CMK (cell line): ENCODE measurements at regions not wholly inside any gene's neighbourhood (a gene's known extent, or its start where the extent isn't known, plus 50 kb on each side); places are given as distances from the start of the nearest gene placed in this dataset.

Experiments used
- DNase-seq: peaks from one replicate; pipeline ENCODE4 v3.0.0-alpha.2; 2010; ENCODE audit warnings: low read depth

DNA sequence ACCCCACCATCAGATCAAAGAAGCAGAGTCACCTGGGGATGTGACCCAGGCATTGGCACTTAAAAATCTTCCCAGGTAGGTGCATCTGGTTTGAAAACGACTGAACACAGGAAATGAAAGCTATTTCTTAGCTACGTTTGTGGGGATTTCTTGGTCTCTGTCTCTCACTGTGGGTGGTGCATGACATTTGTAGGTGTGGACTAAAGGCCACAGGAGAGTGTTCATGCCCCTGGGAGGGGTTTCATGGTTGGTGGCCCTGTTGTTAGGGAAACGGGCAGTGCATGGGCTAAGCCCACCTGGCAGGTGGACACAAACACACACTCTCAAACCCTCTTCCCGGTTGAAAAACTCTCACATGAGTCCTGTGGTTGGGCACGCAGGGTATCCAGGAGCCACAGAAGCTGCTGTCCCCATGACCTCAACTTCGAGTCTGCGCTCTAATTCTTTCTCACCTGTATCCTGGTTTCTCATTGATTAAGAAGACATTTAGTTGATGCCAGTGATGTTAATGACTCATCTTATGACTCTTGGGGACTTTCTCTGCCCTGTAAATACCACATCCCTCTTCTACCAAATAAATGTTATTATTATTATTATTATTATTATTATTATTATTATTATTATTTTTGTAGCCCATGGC, 119.4 kb downstream of the MRPS6 start:
- DNase-seq, result no peak

DNA sequence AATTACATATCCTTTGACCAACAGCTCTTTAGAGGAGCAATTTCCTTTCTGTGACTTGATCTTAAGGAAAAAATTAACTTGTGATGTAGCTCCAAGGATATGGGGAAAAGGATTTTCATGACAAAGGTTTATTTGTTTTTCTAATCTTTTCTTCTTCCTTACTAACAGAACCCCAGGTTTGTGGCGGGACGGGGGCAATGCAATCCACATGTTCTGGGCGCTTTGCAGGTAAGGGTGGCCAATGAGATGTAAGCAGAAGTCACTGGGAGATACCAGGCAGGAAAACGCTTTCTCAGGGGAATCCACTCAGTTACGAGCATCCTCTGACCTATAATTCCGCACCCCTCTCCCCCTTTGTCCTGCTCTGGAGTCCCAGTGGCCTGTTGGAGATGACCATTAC, 122.0 kb downstream of the MRPS6 start:
- no peak for DNase-seq

DNA sequence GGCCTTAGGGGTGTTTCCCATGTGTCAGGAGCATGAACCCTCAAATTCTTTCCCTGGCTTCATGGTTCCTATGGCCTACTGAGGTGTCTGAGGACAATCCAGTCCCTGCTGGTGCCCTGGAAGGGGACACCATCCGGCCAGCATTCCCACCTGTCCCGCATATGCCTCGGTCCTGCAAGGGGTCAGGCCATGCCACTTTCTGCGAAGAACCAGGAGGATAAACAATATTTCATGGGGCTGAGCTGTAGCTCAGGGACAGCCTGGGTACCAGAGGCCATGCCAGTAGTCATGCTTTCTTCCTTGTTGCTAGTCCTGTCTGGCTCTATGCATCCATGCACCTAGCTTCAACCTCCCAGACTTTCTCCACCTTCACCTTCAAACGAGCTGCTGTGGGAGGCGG, 123.6 kb downstream of the MRPS6 start:
- no peak for DNase-seq

DNA sequence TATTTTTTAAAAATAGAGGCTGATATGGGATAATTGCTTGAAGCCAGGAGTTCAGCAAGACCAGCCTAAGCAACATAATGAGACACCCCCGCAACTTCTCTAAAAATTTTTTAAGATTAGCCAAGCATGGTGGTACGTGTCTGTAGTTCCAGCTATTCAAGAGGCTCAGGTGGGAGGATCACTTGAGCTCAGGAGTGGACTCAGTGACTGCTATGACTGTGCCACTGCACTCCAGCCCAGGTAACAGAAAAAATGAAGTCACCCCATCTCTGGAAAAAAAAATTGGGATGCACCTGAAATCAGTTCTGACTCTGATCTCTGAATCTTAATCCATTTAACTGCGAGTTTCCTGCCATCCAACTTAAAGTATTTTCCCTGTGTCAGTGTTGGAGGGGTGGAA, 124.2 kb downstream of the MRPS6 start:
- no peak for DNase-seq

DNA sequence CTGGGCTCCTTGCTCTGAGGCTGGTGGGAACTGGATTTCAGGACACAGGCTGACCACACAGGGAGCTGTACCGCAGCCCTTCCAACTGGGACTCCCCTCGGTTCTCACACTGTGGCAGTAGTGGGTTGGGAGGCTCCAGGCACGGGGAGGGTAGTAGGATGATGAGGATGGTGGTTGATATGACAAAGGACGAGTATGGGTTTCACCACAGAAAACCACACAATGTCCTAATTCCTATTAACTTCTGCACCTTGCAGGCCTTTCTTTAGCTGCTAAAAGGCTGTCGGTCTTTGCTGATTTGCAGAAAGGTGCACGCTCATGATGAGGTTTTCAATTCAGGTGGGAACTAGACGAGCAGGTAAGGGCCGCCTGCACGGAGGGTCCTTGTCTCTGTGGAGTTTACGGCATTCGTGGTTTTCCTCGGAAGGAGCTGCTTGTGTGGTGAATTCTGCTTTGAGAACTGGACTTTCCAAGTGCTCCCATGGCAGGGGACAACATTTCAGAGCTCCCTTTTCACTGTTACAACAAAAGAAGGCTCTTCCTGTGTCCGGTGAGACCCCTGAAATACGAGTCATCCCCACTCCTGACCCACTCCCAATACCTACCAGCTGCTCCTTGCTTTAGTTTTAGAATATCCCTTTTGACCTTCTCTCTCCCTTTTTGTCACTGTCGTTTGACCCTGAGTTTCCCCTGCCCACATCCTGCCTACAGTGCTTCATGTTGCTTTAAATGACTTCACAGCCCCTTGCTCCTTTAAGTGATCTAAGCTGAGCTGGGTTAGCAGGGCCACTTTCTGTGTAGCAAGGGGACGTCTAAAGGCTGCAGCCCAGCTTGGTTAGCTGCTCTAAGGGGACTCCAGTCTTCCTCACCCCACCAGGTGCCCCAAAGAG, 125.1 kb downstream of the MRPS6 start:
- peak; percentile 41 for DNase-seq

DNA sequence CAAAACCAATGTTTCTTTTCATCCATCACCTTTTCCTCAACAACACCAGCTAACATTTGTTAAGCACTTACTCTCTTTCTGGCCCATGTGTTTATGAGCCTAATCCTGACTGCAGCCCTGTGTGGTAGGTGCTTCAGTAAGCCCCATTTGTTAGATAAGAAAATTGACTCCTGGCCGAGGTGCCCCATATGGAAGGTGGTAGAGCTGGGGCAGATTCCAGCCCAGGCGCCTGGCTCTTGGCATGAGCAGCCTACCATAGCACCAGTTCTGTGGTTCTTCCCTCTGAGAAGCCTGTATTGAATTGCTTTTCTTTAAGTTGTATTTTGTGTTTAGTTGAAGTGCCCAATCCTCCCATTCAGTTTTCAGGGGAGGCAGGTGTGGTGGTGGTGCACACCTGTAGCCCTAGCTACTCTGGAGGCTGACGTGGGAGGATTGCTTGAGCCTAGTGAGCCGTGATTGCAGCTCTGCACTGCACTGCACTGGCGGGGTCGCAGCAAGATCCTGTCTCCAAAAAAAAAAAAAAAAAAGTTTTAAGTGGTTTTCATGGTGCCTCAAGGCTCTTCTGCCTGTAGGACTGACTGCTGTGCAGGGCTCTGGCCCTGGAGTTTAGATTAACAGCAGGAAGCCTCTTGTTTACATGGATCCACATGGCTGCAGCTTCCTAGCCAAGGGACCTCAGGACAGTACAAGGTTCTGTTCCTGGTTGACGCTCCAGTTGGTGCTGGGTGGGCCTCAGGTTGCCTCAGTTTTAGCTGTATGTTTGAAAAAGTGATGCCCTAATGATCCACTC, 125.9 kb downstream of the MRPS6 start:
- no peak for DNase-seq

DNA sequence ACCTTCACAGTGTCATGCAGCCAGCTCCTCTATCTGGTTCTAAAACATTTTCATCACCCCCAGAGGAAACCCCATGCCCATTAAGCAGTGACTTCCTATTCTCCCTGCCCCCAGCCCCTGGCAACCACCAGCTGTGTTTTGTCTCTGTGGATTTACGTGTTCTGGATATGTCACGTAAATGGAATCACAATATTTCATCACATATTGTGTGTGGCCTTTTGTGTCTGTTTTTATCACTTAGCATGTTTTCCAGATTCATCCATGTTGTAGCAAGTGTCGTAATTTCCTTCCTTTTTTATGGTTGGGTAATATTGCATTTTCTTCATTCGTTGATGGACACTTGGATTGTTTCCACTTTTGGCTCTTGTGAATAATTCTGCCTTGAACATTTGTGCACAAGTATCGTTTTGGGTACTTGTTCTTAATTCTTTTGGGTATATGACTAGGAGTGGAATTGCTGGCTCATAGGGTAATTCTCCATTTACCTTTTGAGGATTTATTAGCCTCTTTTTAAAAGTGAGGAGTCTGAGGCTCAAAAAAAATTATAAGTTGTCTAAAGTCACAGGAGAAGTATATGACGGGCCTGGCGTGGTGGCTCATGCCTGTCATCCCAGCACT, 127.0 kb downstream of the MRPS6 start:
- no peak for DNase-seq

DNA sequence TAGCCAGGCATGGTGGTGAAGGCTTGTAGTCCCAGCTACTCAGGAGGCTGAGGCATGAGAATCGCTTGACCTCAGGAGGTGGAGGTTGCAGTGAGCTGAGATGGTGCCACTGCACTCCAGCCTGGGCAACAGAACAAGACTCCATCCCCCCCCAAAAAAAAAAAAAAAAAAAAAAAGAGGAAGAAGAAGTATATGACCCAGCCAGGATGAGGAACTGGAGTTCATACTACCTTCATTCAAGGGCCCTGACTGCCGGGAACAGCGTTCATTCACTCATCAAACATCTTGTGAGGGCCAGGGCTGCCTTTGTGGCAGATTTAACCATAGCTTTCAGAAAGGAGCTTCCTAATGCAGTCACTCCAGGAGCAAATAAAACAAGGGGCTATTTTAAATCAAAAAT, 127.6 kb downstream of the MRPS6 start:
- no peak for DNase-seq

DNA sequence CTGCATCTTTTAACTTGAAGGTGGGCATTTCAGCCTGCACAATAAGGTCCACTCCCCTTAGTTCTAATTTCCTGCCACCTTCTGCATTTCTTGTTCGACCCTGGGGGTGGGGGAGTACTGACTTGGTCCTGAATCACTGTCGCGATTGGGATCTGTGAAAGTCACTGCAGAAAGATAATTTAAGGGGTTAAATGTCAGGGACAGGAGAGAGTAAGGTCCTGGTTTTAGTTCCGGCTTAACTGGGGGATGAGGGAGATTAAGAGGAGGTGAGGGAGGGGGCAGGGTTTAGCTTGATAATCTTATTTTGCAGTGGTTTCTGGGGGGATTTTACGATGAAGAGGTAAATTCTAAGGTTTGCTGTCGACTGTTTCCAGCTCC, 128.1 kb downstream of the MRPS6 start:
- no peak for DNase-seq

DNA sequence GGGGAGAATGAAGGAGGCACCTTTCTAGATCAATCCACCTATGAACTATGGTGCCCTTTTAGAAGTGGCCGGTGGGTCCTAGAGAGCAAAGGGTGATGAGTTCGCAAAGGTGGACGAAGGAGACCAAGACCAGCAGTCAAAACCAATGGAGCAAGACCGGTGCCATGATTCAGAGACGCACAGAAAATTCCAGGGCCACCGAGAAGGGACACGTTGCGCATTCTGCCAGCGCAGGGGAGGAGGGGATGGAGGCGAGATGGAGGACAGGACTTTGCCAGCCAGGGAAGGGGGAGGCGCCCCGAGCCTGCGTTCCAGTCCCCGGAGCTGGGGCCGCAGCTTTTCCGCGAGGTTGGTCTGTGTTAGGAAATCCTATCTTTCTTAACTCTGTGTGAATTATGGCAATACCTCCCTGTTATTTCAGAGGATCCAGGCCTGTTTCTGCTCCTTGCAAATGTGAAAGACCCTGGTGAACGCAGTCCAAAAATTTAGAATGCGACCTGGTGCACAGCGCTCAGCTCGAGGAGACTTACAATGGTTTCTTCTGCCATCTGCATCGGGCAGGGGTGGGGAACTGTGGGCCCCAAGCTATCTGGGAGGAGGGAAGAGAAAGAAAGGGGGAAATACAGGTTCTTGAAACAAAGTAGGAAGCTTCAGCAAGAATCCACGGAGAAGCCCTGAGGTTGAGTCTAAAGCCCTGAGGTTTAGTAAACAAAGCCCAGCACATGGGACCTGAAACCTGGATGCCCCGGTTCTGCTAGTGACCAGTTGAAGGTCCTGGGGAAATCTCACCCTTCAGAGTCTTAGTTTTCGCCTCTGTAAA, 129.4 kb downstream of the MRPS6 start:
- no peak for DNase-seq

DNA sequence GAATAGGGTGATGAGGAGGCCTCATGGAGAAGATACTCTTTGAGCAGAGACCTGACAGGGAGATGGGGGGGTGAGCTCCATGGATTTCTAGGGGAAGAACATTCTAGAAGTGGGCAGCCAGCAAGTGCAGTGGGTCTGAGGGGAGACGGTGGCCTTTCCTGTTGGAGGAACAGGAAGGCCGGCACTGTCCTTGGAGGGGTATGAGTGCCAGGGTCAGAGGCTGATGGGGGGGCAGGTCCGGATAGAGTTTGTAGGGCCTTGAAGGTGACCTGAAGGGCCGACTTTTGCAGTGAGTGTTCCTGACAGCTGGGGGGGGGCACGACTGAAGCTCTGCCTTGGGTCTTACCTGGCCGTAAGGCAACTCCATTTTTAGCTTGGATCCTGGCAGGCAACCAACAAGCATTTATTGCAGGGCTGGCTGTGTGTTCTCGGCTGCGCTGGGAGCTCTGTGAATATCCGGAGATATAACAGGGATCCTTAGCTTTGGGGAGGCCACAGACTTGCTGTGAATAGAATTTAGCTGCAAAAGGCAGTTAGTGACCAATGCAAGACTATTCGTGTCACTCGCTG, 130.6 kb downstream of the MRPS6 start:
- no peak for DNase-seq

DNA sequence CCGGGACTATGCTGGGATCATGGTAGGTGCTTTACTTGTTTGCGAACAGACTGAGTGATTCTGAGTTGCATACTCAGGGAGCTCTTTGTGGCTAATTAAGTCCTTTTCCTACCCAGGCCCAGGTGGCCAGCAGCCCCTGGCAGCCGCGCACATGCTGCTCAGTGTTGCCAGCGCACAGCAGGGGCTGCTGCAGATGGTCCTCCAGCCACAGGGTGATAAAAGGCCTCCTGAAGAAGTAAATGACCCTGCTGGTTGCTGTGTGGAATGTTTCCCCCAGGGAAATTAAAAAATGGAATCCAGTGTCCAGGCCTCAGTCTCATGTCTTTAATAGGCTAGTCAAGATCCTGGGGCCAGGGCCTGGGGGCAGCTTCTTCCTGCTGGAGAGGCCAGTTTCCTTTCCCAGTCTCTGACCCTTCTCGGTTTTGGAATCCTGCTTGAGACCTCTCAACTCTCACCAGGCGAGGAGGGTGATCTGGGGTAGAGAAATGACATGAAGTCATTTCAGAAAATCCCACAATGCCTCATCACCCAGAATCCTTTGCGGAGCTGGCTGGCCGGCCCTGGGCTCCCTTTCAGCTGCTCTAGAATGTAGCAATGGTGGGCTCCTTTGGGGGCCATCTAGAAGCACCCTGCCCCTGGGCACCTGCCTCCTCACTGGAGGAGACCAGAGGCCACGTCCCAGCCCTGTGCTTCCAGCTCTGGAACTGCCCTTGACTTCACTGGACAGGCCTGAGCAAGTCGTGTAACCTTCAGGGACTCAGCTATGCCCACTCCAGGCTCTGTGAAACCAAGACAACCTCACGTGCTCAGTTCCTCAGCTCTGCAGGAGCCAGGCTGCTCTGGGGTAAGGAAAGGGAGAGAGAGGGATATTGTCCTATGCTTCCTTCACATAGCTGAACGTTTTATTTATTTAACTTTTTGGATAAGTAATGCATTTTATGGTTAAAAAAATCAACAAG, 131.4 kb downstream of the MRPS6 start:
- DNase-seq, result no peak

DNA sequence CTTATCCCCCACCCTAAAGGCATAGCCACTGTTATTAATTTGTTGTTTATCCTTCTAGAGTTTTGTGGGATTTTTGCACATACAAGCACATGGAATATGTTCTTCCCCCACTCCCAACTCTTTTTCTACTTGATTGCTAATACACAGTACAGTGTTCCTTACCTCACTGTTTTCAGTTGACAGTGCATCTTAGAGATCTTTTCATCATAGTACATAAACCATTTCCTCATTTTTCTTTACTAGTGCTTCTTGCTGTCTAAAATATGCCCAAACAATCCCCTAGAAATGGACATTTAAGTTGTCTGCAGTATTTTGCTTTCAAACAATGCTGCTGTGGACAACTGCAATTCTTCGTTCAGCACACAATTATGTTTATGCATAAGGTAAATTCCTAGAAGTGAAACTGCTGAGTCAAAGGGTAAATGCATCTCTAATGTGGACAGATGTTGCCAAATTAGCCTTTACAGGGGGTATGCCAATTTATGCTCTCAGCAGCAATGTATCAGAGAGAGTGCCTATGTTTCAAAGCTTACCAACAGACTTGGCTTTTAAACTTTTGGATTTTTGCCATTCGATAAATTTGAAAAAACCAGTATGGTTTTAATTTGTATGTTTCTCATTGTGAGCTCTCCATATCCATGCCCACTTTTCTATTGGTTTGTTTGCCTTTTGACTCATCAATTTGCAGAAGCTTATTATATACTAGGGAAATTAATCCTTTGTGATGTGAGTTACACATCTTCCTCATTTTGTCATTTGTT, 132.6 kb downstream of the MRPS6 start:
- no peak for DNase-seq

DNA sequence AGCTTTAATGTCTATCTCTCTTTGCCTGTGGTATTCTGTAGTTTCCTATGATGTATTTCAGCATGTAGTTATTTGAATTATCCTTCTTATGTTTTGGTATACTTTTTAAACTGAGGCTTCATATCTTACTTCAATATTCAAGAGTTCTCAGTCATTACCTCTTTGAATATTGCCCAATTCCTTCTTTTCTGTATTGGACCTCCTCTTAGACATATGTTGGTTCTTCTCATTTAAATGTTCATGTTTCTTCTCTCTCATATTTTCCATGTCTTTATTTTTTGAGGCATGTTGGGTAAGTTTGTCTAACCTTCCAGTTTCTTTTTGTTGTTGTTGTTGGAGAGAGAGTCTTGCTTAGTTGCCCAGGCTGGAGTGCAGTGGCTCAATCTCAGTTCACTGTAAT, 140.6 kb downstream of the MRPS6 start:
- DNase-seq, result no peak

DNA sequence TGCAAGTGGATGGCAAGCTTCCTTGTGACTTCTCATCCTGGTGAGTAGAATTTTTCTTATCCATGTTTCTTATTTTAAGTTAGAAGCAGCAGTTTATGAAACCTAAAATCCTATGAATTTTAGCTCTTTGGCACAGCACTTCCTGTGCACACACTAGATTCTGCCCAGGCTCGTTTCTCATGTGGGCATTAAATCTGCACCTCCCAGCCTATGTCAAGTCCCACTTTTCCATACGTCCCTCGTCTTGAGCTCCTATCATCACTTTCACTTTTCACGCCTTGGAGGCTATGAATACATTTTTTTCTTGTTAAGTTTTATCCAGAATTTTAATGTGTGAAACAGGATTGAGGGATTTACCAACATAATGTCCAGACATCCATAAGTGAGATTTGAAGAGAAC, 142.1 kb downstream of the MRPS6 start:
- no peak for DNase-seq

DNA sequence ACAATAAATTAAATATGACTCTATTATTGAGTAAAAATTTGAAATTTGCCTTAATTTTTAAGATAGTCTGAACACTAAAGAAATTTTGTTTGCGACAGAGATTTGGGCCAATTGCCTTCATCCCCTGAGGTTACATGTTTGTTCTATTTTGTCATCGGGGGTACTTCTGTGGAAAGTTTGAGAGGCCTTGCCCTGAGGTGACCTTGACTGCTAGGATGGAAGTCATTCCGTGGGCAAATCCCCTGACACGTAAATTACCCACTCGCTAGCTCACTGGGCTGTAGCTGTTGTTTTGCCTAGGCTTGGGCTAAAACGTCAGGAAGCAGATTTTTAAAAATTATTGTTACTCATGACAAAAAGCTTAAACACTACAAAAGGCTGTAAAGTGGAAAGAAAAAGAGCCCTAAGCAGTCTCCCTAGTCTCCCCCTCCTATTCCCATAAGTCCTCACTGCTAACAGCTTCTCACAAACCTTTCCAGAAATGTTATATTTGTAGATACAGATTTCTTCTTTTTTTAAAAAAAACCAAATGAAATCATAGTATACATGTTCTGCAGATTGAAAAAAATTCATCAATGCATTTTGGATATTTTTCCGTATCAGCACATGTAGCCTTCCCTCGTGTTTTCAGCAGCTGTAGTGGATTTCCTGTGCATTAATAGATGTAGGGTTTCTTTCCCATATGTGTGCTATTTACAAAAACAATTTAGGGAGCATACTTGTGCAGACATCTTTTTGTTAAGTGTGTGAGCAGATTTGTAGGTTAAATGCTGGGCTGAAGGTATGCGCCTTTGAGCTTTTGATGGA, 142.7 kb downstream of the MRPS6 start:
- DNase-seq, result no peak

DNA sequence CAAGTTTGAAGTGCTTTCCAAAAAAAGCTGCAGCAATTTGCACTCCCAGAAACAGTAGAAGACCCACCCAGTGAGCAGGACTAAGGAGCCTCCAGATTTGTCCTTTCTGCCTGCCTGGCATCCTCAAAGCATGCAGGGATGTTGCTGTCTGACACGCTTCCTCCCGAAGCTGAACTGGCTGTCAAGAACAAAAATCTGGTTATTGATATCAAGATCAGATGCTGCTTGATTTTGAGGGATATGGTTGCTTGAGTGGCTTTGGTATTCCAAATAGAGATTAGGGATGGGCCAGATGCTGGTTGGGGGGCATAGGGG, 143.3 kb downstream of the MRPS6 start:
- no peak for DNase-seq

DNA sequence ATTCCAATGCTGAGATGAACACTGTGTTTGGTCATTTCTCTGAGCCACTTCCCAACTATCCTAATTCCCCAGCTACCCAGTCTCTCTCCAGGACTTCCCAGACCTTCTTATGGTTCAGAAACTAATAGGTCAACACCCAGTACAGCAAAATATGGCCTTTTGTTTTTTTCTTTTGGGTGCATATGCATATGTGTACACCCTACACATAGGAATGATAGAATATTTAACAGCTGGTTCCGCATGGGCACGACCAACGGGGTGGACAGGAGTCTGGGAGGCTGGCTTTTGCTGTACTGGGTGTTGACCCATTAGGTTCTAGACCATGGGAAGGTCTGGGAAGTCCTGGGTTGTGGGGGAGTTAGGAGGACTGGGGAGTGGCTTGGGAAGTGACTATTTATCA, 143.9 kb downstream of the MRPS6 start:
- DNase-seq, result no peak
